ENCODE measurements at regions not wholly inside any gene's neighbourhood (a gene's known extent, or its start where the extent isn't known, plus 50 kb on each side); places are given as distances from the start of the nearest gene placed in this dataset.

DNA sequence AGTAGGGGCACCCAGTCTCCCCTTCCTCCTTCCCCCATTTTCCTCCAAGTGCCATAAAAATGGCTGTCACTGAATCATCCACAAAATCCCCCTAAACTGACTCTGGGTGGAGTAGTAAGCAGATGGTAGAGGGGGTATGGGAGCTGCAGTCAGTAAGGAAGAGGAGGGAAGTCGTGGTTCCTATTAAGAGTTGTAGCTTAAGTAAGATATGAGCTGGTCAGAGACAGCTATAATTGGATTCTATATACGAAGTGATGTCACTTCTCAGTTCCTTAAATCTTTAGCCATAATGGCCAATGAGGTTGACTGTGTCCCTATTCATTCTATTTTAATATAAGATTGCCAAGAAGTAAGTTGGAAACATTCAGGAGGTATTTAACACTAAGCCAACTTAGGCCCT, 131.7 kb downstream of the SLC16A9 start:
- TF ChIP-seq, protein P1, sequence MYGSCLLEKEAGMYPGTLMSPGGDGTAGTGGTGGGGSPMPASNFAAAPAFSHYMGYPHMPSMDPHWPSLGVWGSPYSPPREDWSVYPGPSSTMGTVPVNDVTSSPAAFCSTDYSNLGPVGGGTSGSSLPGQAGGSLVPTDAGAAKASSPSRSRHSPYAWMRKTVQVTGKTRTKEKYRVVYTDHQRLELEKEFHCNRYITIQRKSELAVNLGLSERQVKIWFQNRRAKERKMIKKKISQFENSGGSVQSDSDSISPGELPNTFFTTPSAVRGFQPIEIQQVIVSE (CRISPR knock-in tag; IDR thresholded peaks at IDR 0.05; ENCODE audit: borderline replicate concordance) = no peak
- TF ChIP-seq, protein P2, sequence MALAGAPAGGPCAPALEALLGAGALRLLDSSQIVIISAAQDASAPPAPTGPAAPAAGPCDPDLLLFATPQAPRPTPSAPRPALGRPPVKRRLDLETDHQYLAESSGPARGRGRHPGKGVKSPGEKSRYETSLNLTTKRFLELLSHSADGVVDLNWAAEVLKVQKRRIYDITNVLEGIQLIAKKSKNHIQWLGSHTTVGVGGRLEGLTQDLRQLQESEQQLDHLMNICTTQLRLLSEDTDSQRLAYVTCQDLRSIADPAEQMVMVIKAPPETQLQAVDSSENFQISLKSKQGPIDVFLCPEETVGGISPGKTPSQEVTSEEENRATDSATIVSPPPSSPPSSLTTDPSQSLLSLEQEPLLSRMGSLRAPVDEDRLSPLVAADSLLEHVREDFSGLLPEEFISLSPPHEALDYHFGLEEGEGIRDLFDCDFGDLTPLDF (CRISPR knock-in tag; IDR thresholded peaks at IDR 0.05) = no peak
- TF ChIP-seq SMAD3 (CRISPR knock-in tag; IDR thresholded peaks at IDR 0.05; ENCODE audit: borderline replicate concordance) (no peak), NR2C2 (CRISPR knock-in tag; IDR thresholded peaks at IDR 0.05) (no peak), NFYB (CRISPR knock-in tag; conservative IDR thresholded peaks at IDR 0.05; ENCODE audit: low read depth) (no peak), FOXJ3 (CRISPR knock-in tag; IDR thresholded peaks at IDR 0.05; ENCODE audit: borderline replicate concordance) (no peak), CBFB (CRISPR knock-in tag; IDR thresholded peaks at IDR 0.05; ENCODE audit: low read depth) (no peak)
- TF ChIP-seq, protein P3, sequence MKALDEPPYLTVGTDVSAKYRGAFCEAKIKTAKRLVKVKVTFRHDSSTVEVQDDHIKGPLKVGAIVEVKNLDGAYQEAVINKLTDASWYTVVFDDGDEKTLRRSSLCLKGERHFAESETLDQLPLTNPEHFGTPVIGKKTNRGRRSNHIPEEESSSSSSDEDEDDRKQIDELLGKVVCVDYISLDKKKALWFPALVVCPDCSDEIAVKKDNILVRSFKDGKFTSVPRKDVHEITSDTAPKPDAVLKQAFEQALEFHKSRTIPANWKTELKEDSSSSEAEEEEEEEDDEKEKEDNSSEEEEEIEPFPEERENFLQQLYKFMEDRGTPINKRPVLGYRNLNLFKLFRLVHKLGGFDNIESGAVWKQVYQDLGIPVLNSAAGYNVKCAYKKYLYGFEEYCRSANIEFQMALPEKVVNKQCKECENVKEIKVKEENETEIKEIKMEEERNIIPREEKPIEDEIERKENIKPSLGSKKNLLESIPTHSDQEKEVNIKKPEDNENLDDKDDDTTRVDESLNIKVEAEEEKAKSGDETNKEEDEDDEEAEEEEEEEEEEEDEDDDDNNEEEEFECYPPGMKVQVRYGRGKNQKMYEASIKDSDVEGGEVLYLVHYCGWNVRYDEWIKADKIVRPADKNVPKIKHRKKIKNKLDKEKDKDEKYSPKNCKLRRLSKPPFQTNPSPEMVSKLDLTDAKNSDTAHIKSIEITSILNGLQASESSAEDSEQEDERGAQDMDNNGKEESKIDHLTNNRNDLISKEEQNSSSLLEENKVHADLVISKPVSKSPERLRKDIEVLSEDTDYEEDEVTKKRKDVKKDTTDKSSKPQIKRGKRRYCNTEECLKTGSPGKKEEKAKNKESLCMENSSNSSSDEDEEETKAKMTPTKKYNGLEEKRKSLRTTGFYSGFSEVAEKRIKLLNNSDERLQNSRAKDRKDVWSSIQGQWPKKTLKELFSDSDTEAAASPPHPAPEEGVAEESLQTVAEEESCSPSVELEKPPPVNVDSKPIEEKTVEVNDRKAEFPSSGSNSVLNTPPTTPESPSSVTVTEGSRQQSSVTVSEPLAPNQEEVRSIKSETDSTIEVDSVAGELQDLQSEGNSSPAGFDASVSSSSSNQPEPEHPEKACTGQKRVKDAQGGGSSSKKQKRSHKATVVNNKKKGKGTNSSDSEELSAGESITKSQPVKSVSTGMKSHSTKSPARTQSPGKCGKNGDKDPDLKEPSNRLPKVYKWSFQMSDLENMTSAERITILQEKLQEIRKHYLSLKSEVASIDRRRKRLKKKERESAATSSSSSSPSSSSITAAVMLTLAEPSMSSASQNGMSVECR (CRISPR knock-in tag; IDR thresholded peaks at IDR 0.05; ENCODE audit: borderline replicate concordance) = no peak
- TF ChIP-seq, protein P4, sequence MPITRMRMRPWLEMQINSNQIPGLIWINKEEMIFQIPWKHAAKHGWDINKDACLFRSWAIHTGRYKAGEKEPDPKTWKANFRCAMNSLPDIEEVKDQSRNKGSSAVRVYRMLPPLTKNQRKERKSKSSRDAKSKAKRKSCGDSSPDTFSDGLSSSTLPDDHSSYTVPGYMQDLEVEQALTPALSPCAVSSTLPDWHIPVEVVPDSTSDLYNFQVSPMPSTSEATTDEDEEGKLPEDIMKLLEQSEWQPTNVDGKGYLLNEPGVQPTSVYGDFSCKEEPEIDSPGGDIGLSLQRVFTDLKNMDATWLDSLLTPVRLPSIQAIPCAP (CRISPR knock-in tag; IDR thresholded peaks at IDR 0.05) = no peak
- TF ChIP-seq, protein P5, sequence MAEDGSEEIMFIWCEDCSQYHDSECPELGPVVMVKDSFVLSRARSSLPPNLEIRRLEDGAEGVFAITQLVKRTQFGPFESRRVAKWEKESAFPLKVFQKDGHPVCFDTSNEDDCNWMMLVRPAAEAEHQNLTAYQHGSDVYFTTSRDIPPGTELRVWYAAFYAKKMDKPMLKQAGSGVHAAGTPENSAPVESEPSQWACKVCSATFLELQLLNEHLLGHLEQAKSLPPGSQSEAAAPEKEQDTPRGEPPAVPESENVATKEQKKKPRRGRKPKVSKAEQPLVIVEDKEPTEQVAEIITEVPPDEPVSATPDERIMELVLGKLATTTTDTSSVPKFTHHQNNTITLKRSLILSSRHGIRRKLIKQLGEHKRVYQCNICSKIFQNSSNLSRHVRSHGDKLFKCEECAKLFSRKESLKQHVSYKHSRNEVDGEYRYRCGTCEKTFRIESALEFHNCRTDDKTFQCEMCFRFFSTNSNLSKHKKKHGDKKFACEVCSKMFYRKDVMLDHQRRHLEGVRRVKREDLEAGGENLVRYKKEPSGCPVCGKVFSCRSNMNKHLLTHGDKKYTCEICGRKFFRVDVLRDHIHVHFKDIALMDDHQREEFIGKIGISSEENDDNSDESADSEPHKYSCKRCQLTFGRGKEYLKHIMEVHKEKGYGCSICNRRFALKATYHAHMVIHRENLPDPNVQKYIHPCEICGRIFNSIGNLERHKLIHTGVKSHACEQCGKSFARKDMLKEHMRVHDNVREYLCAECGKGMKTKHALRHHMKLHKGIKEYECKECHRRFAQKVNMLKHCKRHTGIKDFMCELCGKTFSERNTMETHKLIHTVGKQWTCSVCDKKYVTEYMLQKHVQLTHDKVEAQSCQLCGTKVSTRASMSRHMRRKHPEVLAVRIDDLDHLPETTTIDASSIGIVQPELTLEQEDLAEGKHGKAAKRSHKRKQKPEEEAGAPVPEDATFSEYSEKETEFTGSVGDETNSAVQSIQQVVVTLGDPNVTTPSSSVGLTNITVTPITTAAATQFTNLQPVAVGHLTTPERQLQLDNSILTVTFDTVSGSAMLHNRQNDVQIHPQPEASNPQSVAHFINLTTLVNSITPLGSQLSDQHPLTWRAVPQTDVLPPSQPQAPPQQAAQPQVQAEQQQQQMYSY (CRISPR knock-in tag; IDR thresholded peaks at IDR 0.05) = no peak
- TF ChIP-seq, protein P6, sequence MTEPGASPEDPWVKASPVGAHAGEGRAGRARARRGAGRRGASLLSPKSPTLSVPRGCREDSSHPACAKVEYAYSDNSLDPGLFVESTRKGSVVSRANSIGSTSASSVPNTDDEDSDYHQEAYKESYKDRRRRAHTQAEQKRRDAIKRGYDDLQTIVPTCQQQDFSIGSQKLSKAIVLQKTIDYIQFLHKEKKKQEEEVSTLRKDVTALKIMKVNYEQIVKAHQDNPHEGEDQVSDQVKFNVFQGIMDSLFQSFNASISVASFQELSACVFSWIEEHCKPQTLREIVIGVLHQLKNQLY (CRISPR knock-in tag; IDR thresholded peaks at IDR 0.05) = no peak
- TF ChIP-seq, protein P7, sequence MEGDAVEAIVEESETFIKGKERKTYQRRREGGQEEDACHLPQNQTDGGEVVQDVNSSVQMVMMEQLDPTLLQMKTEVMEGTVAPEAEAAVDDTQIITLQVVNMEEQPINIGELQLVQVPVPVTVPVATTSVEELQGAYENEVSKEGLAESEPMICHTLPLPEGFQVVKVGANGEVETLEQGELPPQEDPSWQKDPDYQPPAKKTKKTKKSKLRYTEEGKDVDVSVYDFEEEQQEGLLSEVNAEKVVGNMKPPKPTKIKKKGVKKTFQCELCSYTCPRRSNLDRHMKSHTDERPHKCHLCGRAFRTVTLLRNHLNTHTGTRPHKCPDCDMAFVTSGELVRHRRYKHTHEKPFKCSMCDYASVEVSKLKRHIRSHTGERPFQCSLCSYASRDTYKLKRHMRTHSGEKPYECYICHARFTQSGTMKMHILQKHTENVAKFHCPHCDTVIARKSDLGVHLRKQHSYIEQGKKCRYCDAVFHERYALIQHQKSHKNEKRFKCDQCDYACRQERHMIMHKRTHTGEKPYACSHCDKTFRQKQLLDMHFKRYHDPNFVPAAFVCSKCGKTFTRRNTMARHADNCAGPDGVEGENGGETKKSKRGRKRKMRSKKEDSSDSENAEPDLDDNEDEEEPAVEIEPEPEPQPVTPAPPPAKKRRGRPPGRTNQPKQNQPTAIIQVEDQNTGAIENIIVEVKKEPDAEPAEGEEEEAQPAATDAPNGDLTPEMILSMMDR (IDR thresholded peaks at IDR 0.05) = no peak
- no peaks in the 10 kb centered on the region; the same call in 1 of the 2 replicates for H3K9me3 Mint-ChIP-seq
- H3K27me3 Mint-ChIP-seq (ENCODE audit: low read depth) = no peaks in the 10 kb centered on the region
- H3K4me3 Mint-ChIP-seq = no peak overlapping the region
- no peak overlapping the region for H3K27ac Mint-ChIP-seq
- ChIA-PET CTCF (interaction anchor here (1.1 kb wide), 1 partner anchor 253 kb away, joined by 3 read pairs; no protein-coding TSS in a partner anchor), POLR2A (no interaction called here)
- ATAC-seq = no peak
- peaks cover 10% of the 10 kb centered on the region for H3K4me1 Mint-ChIP-seq
- H3K36me3 Mint-ChIP-seq = no peaks in the 10 kb centered on the region
- DNase-seq (ENCODE audit: low spot score) = no peak
